Upper lobe of left lung (tissue), 6 donors: ENCODE measurements at regions not wholly inside any gene's neighbourhood (a gene's known extent, or its start where the extent isn't known, plus 50 kb on each side); places are given as distances from the start of the nearest gene placed in this dataset.

Experiments
- ATAC-seq, 2 donors: fragments of 200-7000 bp; cut with Tn5 transposase; one replicate each; pipeline ENCODE4 v1.9.1; 2022; ENCODE audit warnings: mild to moderate bottlenecking in 2 of 2, moderate library complexity in 2 of 2; ENCODE audit not compliant: low FRiP score in 2 of 2
- DNase-seq, 2 donors: peaks; one replicate each; pipeline ENCODE4 v3.0.0-alpha.2; 2019 to 2020
- H3K27ac ChIP-seq, 4 donors: fragments of 200-600 bp; sonication (generic); one replicate each; pipeline ENCODE4 v1.5.1; 2016 to 2019
- H3K27me3 ChIP-seq, 4 donors: fragments of 200-600 bp; sonication (generic); one replicate each; pipeline ENCODE4 v1.5.1; 2017 to 2019
- H3K36me3 ChIP-seq, 4 donors: fragments of 200-600 bp; sonication (generic); one replicate each; pipeline ENCODE4 v1.5.1; 2016 to 2019
- H3K4me1 ChIP-seq, 4 donors: fragments of 200-600 bp; sonication (generic); one replicate each; pipeline ENCODE4 v1.5.1; 2018 to 2019
- H3K4me3 ChIP-seq, 4 donors: fragments of 200-600 bp; sonication (generic); one replicate each; pipeline ENCODE4 v1.5.1; 2017 to 2019; ENCODE audit warnings: mild to moderate bottlenecking in 2 of 4, moderate library complexity in 1 of 4
- H3K9me3 ChIP-seq, 4 donors: fragments of 200-600 bp; sonication (generic); one replicate each; pipeline ENCODE4 v1.5.1; 2018 to 2019
- EP300 ChIP-seq, 4 donors: sonication (generic); formaldehyde crosslinking; IDR thresholded peaks; one replicate each; pipeline ENCODE4 v1.5.1; 2017; ENCODE audit warnings: antibody characterized with exemption in 4 of 4, control low read depth in 2 of 4
- POLR2A ChIP-seq, 4 donors: fragments of 450-650 bp; IDR thresholded peaks; one replicate each; pipeline ENCODE4 v1.5.1; 2016 to 2017; ENCODE audit warnings: antibody characterized with exemption in 4 of 4, mild to moderate bottlenecking in 2 of 4
- POLR2AphosphoS5 ChIP-seq, 2 donors: sonication (generic); formaldehyde crosslinking; IDR thresholded peaks; one replicate each; pipeline ENCODE4 v1.5.1; 2017; ENCODE audit warnings: antibody characterized with exemption in 2 of 2
- WGBS, 2 donors: methylation state at CpG; one replicate each; pipeline ENCODE4 v1.1.5; 2017 to 2018; 5-methylcytosine and 5-hydroxymethylcytosine counted together
- TF ChIP-seq, protein P1 (sequence below), 6 experiments: fragments of 450-650 bp in 4 of 6; fragments of 200-600 bp in 2 of 6; sonication (generic) in 2 of 6; IDR thresholded peaks; one replicate each; pipeline ENCODE4 v1.5.1; 2016 to 2019; ENCODE audit warnings: antibody characterized with exemption in 6 of 6
- donor health status: DM: no; HTN: no; CAD: no; lungs with moderate emphysema.
- donor health status: DM: no; HTN: yes; CAD: no; lungs with severe emphysema.

DNA sequence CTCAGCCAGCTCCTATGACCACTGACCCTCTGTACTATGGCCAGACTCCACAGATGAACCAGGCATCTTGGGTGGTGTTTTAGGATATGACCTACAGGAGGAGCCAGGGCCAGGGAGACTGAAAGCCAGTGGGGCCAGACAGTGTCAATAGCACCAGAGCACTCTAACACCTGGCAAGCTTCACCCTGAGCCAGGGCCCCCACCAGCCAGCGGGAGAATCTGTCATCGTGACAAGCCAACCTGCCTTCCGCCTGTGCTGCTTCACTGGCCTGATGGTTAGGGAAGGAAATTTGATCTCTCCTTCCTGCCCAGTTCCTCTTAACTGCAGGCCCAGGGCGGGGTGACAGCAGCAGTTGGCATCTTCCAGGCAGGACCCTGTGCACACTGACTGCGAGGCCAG lies 222.4 kb downstream of the UQCRFS1 start:
- Histone ChIP-seq H3K27ac (no peak overlapping the region), H3K4me1 (no peaks in the 10 kb centered on the region), H3K9me3 (peaks cover 0 to 16% (median 9%) of the 10 kb centered on the region in 4 donors), H3K27me3 (no peaks in the 10 kb centered on the region), H3K4me3 (no peak overlapping the region), H3K36me3 (no peaks in the 10 kb centered on the region)
- DNase-seq, result no peak
- no peak for TF ChIP-seq EP300 (IDR thresholded peaks at IDR 0.05)
- no peak for TF ChIP-seq POLR2AphosphoS5 (IDR thresholded peaks at IDR 0.05)
- TF ChIP-seq, protein P1, sequence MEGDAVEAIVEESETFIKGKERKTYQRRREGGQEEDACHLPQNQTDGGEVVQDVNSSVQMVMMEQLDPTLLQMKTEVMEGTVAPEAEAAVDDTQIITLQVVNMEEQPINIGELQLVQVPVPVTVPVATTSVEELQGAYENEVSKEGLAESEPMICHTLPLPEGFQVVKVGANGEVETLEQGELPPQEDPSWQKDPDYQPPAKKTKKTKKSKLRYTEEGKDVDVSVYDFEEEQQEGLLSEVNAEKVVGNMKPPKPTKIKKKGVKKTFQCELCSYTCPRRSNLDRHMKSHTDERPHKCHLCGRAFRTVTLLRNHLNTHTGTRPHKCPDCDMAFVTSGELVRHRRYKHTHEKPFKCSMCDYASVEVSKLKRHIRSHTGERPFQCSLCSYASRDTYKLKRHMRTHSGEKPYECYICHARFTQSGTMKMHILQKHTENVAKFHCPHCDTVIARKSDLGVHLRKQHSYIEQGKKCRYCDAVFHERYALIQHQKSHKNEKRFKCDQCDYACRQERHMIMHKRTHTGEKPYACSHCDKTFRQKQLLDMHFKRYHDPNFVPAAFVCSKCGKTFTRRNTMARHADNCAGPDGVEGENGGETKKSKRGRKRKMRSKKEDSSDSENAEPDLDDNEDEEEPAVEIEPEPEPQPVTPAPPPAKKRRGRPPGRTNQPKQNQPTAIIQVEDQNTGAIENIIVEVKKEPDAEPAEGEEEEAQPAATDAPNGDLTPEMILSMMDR (IDR thresholded peaks at IDR 0.05), result no peak
- no peak for TF ChIP-seq POLR2A (IDR thresholded peaks at IDR 0.05)
- 12 to 24% methylated on average over 5 of the region's 5 CpGs for WGBS, 2 donors
- ATAC-seq, result no peak

DNA sequence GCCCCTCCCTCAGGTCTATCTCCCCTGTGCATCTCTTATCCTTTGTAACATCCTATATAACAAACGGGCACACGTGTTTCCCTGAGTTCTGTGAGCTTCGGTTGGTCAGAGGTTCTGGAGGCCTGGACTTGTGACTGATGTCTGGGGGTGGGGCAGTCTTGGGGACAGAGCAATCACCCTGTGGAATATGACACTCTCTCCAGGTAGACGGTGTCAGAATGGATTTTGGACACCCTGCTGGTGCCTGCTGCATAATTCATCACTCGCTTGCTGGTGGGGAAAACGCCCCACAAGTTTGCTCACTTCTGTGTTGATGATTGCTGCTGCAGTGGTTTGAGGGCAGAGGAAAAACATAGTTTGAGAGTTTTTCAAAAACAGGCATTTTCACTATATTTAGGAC lies 223.2 kb downstream of the UQCRFS1 start:
- TF ChIP-seq POLR2AphosphoS5 (IDR thresholded peaks at IDR 0.05) (no peak), POLR2A (IDR thresholded peaks at IDR 0.05) (no peak), EP300 (IDR thresholded peaks at IDR 0.05) (no peak)
- TF ChIP-seq, protein P1 (IDR thresholded peaks at IDR 0.05), result no peak
- no peaks in the 10 kb centered on the region for H3K27me3 ChIP-seq
- DNase-seq, result peak in 1 of 2 donors; percentile 10
- peaks cover 0 to 13% (median 7%) of the 10 kb centered on the region in 4 donors for H3K9me3 ChIP-seq
- H3K4me1 ChIP-seq, result no peaks in the 10 kb centered on the region
- no peak overlapping the region for H3K4me3 ChIP-seq
- 58 to 75% methylated on average over 6 of the region's 6 CpGs for WGBS, 2 donors
- no peak for ATAC-seq
- no peak overlapping the region for H3K27ac ChIP-seq
- no peaks in the 10 kb centered on the region for H3K36me3 ChIP-seq

DNA sequence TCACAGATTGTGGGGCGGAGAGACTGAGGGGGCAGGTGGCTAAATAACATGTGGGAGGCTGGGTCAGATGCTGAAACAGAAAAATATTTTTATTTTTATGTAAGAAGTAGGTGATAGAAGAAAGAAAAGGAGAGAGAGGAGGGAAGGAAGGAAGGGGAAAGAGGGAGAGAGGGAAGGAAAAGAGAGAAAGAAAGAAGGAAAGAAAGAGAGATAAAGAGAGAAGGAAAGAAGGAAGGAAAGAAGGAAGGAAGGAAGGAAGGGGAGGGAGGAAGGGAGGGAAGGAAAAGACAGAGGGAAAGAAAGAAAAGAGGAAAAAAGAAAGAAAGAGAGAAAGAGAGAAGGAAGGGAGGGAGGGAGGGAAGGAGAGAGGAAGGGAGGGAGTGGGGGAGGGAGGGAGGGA lies 224.9 kb downstream of the UQCRFS1 start:
- H3K9me3 ChIP-seq, result peaks cover 0 to 4% (median 0%) of the 10 kb centered on the region in 4 donors
- no peak for DNase-seq
- no peak for ATAC-seq
- no peaks in the 10 kb centered on the region for H3K36me3 ChIP-seq
- no peak overlapping the region for H3K4me3 ChIP-seq
- H3K4me1 ChIP-seq, result no peaks in the 10 kb centered on the region
- 91 to 93% methylated on average over 1 of the region's 1 CpG for WGBS, 2 donors
- no peaks in the 10 kb centered on the region for H3K27me3 ChIP-seq
- TF ChIP-seq POLR2AphosphoS5 (IDR thresholded peaks at IDR 0.05) (no peak), EP300 (IDR thresholded peaks at IDR 0.05) (no peak), POLR2A (IDR thresholded peaks at IDR 0.05) (no peak)
- TF ChIP-seq, protein P1 (IDR thresholded peaks at IDR 0.05), result no peak
- H3K27ac ChIP-seq, result no peak overlapping the region

DNA sequence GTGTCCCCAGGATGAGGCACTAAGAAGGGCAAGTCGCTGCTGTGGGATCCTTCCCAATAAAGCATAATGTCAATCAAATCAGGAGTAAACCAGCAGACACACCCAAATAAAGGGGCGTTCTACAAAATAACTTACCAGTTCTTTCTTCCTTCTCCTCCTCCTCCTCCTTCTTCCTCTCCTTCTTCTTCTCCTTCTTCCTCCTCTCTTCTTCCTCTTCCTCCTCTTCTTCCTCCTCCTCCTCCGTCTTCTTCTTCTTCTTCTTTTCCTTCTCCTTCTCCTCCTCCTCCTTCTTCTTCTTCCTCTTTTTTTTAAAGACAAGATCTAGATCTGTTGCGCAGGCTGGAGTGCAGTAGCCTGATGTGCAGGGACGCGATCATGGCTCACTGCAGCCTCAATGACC lies 225.8 kb downstream of the UQCRFS1 start:
- no peak for TF ChIP-seq POLR2A (IDR thresholded peaks at IDR 0.05)
- no peak for TF ChIP-seq POLR2AphosphoS5 (IDR thresholded peaks at IDR 0.05)
- TF ChIP-seq, protein P1 (IDR thresholded peaks at IDR 0.05), result no peak
- TF ChIP-seq EP300 (IDR thresholded peaks at IDR 0.05), result no peak
- no peaks in the 10 kb centered on the region for H3K9me3 ChIP-seq
- H3K4me3 ChIP-seq, result no peak overlapping the region
- ATAC-seq (no peak), DNase-seq (no peak)
- H3K4me1 ChIP-seq, result no peaks in the 10 kb centered on the region
- 79% methylated on average over 6 of the region's 6 CpGs for WGBS, 2 donors
- no peak overlapping the region for H3K27ac ChIP-seq
- H3K27me3 ChIP-seq, result no peaks in the 10 kb centered on the region
- no peaks in the 10 kb centered on the region for H3K36me3 ChIP-seq

DNA sequence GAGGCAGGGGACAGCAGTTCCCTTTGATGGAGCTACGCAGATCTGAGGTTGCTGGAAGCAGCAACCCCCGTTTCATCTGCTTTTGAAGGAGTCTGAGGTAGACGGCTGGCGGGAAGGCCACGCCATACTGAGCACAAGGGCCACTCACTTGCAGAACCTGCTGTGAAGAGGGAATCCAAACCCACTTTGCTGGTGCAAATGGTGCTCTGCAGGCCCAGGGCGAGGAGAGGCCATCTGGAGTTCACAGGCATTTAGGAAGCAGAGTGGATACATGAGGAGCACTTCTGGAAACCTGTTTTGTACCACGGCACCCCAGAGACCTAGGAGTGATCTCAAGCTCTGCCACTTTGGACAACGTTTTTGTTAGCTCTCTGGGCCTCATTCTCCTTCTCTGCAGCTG lies 227.8 kb downstream of the UQCRFS1 start:
- no peaks in the 10 kb centered on the region for H3K27me3 ChIP-seq
- ATAC-seq, result no peak
- WGBS, 2 donors, result 32 to 61% methylated on average over 3 to 8 of the region's 8 CpGs
- no peak overlapping the region for H3K27ac ChIP-seq
- H3K9me3 ChIP-seq, result no peaks in the 10 kb centered on the region
- DNase-seq, result peak in 1 of 2 donors; percentile 20
- TF ChIP-seq POLR2AphosphoS5 (IDR thresholded peaks at IDR 0.05), result no peak
- TF ChIP-seq EP300 (IDR thresholded peaks at IDR 0.05), result no peak
- TF ChIP-seq, protein P1 (IDR thresholded peaks at IDR 0.05), result no peak
- no peak for TF ChIP-seq POLR2A (IDR thresholded peaks at IDR 0.05)
- H3K4me1 ChIP-seq, result no peaks in the 10 kb centered on the region
- H3K36me3 ChIP-seq, result no peaks in the 10 kb centered on the region
- H3K4me3 ChIP-seq, result no peak overlapping the region
